Ovary (tissue), 7 donors: ENCODE measurements at regions not wholly inside any gene's neighbourhood (a gene's known extent, or its start where the extent isn't known, plus 50 kb on each side); places are given as distances from the start of the nearest gene placed in this dataset.
"Not testable (repeated sequence)": the region's sequence is repeated elsewhere in the genome, so short reads cannot be mapped to it uniquely, and the experiment has no call there.

ENCODE experiments used
- DNase-seq, 5 donors: peaks; one replicate each; pipeline ENCODE4 v3.0.0-alpha.2; 2019 to 2020
- H3K27ac ChIP-seq, 2 donors: fragments of 200-600 bp; one replicate each; pipeline versions ENCODE4 v1.5.1 to v1.8.0; 2019 to 2022
- H3K27me3 ChIP-seq: fragments of 200-600 bp; one replicate; pipeline ENCODE4 v1.8.0; 2022
- H3K36me3 ChIP-seq: fragments of 200-600 bp; sonication (generic); one replicate; pipeline ENCODE4 v1.5.1; 2019
- H3K4me1 ChIP-seq: one replicate; pipeline ENCODE4 v1.8.1; 2013; ENCODE audit warnings: mild to moderate bottlenecking, moderate library complexity; ENCODE audit not compliant: insufficient read depth
- H3K4me3 ChIP-seq: fragments of 200-600 bp; sonication (generic); one replicate; pipeline ENCODE4 v1.5.1; 2017
- H3K9me3 ChIP-seq, 2 donors: fragments of 200-600 bp in 1 of 2; sonication (generic) in 1 of 2; one replicate each; pipeline versions ENCODE4 v1.5.1 to v1.8.1; 2013 to 2019; ENCODE audit warnings: mild to moderate bottlenecking in 1 of 2, moderate library complexity in 1 of 2
- CTCF ChIP-seq, 3 donors: fragments of 450-650 bp in 2 of 3; fragments of 200-600 bp in 1 of 3; IDR thresholded peaks; one replicate each; pipeline versions ENCODE4 v1.5.1 to v1.8.0; 2016 to 2022; ENCODE audit warnings: antibody characterized with exemption in 3 of 3, mild to moderate bottlenecking in 1 of 3
- EP300 ChIP-seq: sonication (generic); formaldehyde crosslinking; IDR thresholded peaks from one replicate; pipeline ENCODE4 v1.6.1; 2017; ENCODE audit warnings: antibody characterized with exemption
- POLR2A ChIP-seq: fragments of 450-650 bp; IDR thresholded peaks from one replicate; pipeline ENCODE4 v1.6.1; 2017; ENCODE audit warnings: antibody characterized with exemption, mild to moderate bottlenecking, moderate library complexity
- whole genome bisulfite sequencing, 3 donors: extraction: QIAGEN DNeasy Blood & Tissue Kit in 1 of 3; methylation state at CpG; one replicate each; pipeline versions ENCODE4 v1.1.5 to v1.1.7; 2013 to 2017; 5-methylcytosine and 5-hydroxymethylcytosine counted together
- intact Hi-C, 4 donors: fragments of 100-400 bp; cut with DNase I; formaldehyde crosslinking; loops; one replicate each; pipeline versions ENCODE4 v1.11.0 to v1.15.1; 2022 to 2023
- donor health status: DM: no; HTN: no; CAD: no; lungs with moderate emphysema.
- donor health status: DM: no; HTN: no; CAD: no.
- donor health status: Bipolar disorder and iron deficiency.
- donor health status: DM: no; HTN: no; CAD: no.
- donor health status: DM: yes; HTN: yes; CAD: no.

DNA sequence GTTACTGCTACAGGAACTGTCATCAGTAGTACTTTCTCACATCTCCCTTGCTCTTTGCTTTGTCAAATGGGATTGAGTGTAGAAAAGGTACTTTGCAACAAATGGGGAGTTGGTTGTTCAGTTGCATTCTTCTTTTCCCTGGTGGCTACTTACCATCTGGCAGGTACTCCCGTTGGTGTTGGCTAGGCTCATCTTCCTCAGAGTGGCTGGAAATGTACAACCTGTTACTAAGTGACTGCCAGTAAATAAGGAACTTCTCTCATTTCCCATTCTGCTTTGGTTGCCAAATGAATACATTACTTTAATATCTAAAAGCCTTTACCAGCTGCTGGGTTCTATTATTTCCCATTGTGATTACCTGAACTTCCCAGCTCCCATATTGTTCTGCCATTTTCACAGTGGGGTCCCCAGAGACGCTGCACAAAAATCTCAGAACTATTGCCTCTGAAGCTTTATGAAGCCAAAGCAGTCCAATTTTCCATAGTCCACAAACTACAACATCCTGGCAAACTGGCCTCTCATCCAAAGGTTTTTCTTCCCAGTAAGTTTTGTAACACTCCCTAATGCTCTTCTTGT, 229.7 kb upstream of the HTR1E start:
- H3K4me3 ChIP-seq, result no peak overlapping the region
- no peak for DNase-seq
- H3K4me1 ChIP-seq, result no peaks in the 10 kb centered on the region
- H3K36me3 ChIP-seq, result no peaks in the 10 kb centered on the region
- TF ChIP-seq EP300, result no peak
- no peak for TF ChIP-seq CTCF (IDR thresholded peaks at IDR 0.05)
- TF ChIP-seq POLR2A, result no peak
- whole genome bisulfite sequencing, 3 donors, result 42 to 51% (median 48%) methylated on average over 2 of the region's 2 CpGs
- H3K27ac ChIP-seq, result no peak overlapping the region
- H3K27me3 ChIP-seq, result no peaks in the 10 kb centered on the region
- H3K9me3 ChIP-seq, result no peaks in the 10 kb centered on the region
- intact Hi-C loops, result no loop called here

GRCh38 chr6:86706449-86706848, 230.9 kb upstream of the HTR1E start:
- intact Hi-C loops, result no loop called here
- TF ChIP-seq EP300, result no peak
- TF ChIP-seq CTCF (IDR thresholded peaks at IDR 0.05), result no peak
- no peak for TF ChIP-seq POLR2A
- DNase-seq, result no peak
- H3K36me3 ChIP-seq, result no peaks in the 10 kb centered on the region
- H3K27ac ChIP-seq, result no peak overlapping the region
- no peaks in the 10 kb centered on the region for H3K9me3 ChIP-seq
- H3K27me3 ChIP-seq, result no peaks in the 10 kb centered on the region
- no peaks in the 10 kb centered on the region for H3K4me1 ChIP-seq
- H3K4me3 ChIP-seq, result no peak overlapping the region
- 84 to 88% (median 85%) methylated on average over 4 of the region's 4 CpGs for WGBS, 3 donors

DNA sequence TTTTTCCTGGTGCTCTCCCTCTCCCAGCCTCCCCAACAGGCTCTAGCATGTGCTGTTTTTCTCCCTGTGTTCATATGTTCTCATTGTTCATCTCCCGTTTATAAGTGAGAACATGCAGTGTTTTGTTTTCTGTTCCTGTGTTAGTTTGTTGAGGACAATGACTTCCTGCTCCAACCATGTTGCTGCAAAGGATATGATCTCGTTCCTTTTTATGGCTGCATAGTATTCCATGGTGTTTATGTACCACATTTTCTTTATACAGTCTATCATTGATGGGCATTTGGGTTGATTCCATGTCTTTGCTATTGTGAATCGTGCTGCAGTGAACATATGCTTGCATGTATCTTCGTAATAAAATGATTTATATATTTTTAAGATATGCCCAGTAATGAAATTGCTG, 236.1 kb upstream of the HTR1E start:
- H3K27me3 ChIP-seq, H3K4me1 ChIP-seq, DNase-seq, H3K9me3 ChIP-seq, H3K4me3 ChIP-seq, intact Hi-C loops, H3K36me3 ChIP-seq, H3K27ac ChIP-seq: not testable (repeated sequence)
- WGBS, 3 donors, result 84 to 88% (median 84%) methylated on average over 4 of the region's 4 CpGs

DNA sequence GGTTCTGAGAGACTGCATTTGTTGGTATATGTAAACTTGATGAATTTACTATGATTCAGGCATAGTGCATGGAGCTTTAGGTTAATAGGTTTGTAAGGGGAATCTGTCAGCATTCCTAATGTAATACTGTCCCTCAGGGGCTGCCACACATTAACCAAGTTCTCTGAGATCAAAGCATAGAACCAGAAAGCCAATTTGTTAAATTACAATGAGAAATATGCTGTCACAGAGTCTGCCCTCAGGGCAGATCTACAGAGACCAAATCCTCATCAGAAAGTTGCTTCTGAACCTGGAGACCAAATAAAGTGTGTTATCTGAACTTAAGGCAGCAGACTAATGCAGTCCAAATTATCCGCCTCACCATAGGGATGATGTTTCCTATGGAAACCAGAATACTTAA, 250.8 kb upstream of the HTR1E start:
- Histone ChIP-seq H3K4me3 (no peak overlapping the region), H3K36me3 (no peaks in the 10 kb centered on the region), H3K4me1 (no peaks in the 10 kb centered on the region), H3K27ac (no peak overlapping the region), H3K9me3 (no peaks in the 10 kb centered on the region), H3K27me3 (no peaks in the 10 kb centered on the region)
- 92 to 98% (median 93%) methylated on average over 1 of the region's 1 CpG for WGBS, 3 donors
- no peak for DNase-seq
- no peak for TF ChIP-seq POLR2A
- no peak for TF ChIP-seq CTCF (IDR thresholded peaks at IDR 0.05)
- TF ChIP-seq EP300, result no peak
- intact Hi-C loops, result no loop called here

- Histone ChIP-seq H3K36me3 (no peaks in the 10 kb centered on the region), H3K27ac (no peak overlapping the region), H3K27me3 (no peaks in the 10 kb centered on the region), H3K4me1 (no peaks in the 10 kb centered on the region), H3K9me3 (no peaks in the 10 kb centered on the region), H3K4me3 (no peak overlapping the region)
- intact Hi-C loops, result no loop called here
- TF ChIP-seq EP300 (no peak), CTCF (IDR thresholded peaks at IDR 0.05) (no peak), POLR2A (no peak)
- WGBS, 3 donors, result 46 to 57% (median 52%) methylated on average over 3 of the region's 3 CpGs
- DNase-seq, result no peak
Observed at GRCh38 chr6:86685230-86685797, 252.0 kb upstream of the HTR1E start.
